HG02973 (cell line): ENCODE measurements at regions not wholly inside any gene's neighbourhood (a gene's known extent, or its start where the extent isn't known, plus 50 kb on each side); places are given as distances from the start of the nearest gene placed in this dataset.

Source experiments
- ATAC-seq: cut with Tn5 transposase; IDR thresholded peaks from one replicate; pipeline ENCODE4 v1.9.1; 2021; ENCODE audit warnings: moderate library complexity; ENCODE audit not compliant: unreplicated experiment

GRCh38 chr18:37689841-37690240 is 124.2 kb upstream of the CELF4 start:
- ATAC-seq: no peak

- no peak for ATAC-seq
Measured at GRCh38 chr18:37684590-37684989, 119.0 kb upstream of the CELF4 start.

DNA sequence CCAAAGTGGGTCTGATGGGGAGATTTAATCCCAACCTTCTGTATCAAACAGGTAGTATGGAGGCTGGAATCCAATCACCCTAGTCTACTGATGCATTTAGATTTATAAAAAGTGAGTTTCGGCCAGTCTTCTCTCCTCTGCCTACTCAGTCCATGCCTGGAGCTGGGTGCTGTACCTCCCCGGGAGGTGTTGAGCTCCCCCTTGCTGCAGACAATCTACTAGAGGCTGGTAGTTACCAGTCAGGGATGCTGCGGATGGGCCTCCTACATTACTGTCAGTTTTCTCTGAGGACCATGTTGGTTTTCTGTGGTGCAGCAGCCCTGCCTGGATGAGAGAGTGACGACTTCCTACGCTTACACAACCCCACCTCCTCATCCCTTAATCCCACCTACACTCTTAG is 118.6 kb upstream of the CELF4 start:
- no peak for ATAC-seq

- no peak for ATAC-seq
Measured at GRCh38 chr18:37680911-37681310, 115.3 kb upstream of the CELF4 start.

GRCh38 chr18:37676276-37676675 is 110.7 kb upstream of the CELF4 start:
- ATAC-seq: no peak

DNA sequence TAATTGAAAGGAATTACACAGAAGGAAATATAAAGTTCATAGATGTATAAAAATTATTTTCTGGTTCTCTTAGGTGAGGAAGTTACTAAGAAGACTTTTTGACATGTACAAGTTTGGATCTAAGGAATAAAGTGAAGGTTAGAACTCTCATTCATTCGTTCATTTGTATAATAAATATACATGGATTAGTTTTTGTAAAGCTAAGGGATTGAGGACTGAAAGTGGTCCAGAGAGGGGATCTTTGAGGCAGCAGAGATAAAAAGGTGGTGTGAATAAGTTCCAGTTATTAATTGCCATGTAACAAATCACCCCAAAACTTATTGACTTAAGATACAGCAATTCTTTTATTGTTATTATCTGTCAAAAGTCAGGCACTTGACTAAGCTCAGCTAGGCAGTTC is 110.1 kb upstream of the CELF4 start:
- ATAC-seq: no peak

- no peak for ATAC-seq
Measured at GRCh38 chr18:37674570-37674969, 109.0 kb upstream of the CELF4 start.

DNA sequence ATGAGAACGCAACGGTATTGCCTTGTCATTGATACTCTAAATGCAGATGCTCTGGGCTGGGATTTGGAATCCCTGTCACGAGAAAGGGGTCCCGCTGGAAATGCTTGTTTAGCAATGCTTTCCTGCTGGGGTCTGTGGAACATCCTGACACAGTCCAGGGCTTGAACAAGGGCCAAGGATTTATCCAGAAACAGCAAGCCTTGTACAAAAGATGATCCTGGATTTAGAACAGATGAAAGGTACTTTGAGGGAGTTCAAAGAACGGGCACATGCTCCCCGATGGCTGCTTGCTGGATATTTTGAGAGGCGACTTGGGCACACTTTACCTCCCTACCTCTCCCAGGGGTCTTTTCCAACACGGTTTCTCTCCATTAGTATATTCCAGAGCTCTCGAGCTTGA is 108.1 kb upstream of the CELF4 start:
- ATAC-seq: no peak

DNA sequence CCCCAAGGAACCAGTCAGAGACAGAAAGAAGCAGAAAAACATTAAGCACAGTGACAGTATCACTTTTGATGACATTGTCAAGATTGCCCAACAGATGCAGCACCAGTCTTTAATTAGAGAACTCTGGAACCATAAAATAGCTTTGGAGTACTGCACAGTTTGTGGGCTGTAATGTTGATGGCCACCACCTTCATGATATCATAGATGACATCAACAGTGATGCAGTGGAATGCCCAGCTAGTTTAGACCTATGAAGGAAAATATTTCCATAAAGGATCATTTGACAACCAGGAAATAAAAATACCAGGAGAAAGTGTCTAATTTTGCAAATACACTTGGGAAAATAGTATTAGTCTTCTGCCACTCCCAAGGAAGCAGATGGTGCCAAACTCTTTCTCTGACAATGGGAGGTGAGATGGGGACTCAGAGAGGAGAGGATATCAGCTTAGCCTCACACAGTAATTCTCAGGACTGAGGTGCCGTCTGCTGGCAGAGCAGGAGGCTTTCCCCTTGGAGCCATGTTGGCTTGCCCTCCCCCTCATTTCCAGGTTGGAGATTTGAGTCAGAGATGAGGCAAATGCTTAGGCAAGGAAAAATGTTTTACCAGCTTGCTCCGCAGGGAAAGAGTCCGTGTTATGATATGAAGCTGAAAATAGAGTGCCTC is 107.5 kb upstream of the CELF4 start:
- ATAC-seq: no peak

GRCh38 chr18:37672001-37672400 is 106.4 kb upstream of the CELF4 start:
- no peak for ATAC-seq

- ATAC-seq: no peak
Measured at GRCh38 chr18:37671530-37671929, 105.9 kb upstream of the CELF4 start.

DNA sequence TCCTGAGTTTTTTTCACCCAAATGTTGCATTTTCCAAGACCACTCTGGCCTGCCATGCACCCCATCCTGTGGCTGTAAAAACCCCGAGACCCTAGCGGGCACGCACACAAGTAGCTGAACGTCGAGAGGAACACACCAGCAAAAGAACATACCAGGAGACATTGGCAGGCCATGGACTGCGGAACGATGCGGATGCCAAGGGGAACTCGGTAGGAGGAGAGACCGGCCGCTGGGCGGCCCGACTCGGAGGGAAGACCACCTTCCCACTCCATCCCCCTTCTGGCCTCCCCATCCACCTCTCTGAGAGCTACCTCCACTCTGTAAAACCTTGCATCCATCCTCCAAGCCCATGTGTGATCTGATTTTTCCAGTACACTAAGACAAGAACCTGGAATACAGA is 105.5 kb upstream of the CELF4 start:
- ATAC-seq: no peak

DNA sequence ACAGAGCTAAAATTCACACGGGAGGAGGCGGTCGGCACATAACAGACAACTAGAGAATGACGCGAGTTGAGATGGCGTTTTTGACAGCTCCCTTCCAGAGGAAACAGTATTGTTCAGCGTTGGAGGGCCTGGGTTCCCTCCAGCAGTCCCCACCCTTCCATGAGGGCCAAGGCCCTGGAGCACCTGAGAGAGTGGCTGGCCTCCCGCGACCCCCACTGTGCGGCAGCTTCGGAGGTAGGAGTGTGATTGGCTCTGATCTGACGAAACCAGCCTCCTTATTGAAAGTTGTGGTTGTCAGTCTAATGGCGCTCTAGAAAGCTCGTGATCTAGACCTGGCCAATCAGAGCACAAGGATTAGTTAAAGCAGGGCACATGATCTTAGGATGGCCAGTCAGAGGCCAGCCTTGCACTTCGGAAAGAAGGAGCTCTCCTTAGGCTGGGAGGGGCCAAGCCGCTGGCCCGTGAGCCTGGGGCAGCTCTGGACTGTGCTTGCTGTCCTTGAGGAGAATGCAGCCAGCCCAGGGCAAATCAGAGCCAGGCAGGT is 104.5 kb upstream of the CELF4 start:
- no peak for ATAC-seq

- ATAC-seq: no peak
Measured at GRCh38 chr18:37668971-37669747, 103.6 kb upstream of the CELF4 start.

GRCh38 chr18:37667836-37668235 is 102.2 kb upstream of the CELF4 start:
- no peak for ATAC-seq

- ATAC-seq: no peak
Measured at GRCh38 chr18:37666991-37667390, 101.4 kb upstream of the CELF4 start.

DNA sequence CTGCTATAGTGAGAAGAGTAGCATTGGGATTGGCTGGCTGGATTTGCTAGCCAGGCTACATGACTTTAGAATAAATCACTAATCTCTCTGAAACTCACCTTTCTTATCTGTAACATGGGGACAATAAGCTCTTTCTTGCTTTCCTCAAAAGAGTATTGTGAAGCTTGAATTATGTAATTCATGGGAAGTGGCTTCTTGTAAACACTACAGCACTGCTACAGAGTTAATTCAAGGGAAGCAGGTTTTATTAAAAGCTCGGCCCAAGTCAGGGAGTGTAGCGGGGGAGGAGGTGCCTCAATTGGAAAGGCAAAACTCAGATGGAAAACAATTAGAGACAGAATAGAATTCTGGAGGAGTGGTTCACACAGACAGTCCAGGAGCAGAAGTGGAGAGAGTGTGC is 100.9 kb upstream of the CELF4 start:
- no peak for ATAC-seq

DNA sequence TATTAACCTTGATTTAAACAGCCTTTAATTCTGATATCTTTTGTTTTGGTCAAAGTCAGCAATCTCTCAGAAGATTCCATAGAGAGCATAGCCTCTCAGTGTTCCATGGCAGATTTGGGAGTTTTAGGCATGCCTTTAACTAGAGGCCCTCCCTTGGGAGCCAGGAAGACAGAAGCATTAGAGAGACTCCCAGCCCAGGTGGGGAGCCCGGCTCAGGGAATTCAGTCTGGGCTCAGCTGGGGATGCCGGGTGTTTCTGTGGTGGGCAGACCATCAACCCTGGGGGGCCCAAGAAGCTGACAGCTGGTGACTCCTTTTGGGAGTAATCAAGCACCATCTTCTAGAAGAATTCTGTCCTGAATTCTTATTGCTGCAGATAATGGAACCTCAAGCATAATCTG is 99.7 kb upstream of the CELF4 start:
- ATAC-seq: no peak

DNA sequence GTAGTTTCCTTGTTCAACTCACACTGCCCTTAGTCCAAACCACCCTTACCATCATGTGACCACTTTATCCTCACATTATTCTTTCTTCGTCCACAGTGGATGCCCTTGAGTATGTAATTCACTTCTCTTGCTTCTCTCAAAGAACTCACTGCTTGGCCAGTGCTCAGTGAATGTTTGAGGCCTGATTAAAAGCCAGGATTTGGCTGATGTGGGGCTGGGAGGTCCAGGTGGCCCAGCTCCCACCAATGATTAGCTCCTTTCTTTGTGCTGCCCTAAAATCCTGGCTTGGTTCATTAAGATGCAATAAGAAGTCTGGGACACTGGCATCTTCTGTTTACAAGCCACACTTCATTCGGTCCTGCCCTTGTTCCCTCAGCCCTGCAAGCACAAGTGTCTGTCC is 97.8 kb upstream of the CELF4 start:
- no peak for ATAC-seq

DNA sequence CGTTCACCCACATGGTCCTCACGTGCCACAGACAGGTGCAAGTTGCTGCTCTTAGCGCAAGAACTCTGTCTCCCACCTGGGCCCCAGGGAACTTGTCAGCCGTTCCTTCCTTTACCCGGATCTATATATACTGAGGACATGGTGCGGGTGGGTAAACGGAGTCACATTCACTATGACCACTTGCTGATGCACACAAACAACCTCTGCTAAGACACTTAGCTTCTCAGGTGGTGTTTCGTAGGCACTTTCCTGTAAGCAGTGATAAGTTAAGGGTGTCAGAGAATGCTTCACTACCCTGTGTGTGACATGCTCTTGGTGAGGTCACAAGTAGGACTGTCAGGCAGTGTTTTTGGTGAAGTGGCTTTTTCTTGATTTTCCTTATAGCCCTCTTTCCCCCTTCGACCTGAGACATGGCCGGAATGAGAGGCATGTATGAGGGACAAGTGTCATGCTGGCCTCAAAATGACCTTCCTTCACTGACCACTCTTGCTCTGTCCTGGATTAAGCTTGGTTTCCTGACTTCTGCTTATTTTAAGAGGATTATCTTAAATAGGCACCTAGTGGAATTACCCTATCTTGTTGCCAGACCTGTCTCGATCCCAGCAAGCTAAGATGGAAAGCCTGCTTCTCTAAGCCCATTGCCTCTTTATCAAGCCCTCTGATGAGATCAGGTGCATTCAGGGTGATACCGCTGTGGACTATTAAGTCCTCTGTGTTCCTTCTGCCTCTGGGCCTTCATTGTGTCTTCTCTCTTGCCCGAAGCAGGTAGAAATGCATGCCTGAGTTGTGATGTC is 97.1 kb upstream of the CELF4 start:
- no peak for ATAC-seq

GRCh38 chr18:37662099-37662498 is 96.5 kb upstream of the CELF4 start:
- ATAC-seq: no peak

- no peak for ATAC-seq
Measured at GRCh38 chr18:37661478-37661877, 95.9 kb upstream of the CELF4 start.
